GM19467 (cell line): ENCODE measurements at regions not wholly inside any gene's neighbourhood (a gene's known extent, or its start where the extent isn't known, plus 50 kb on each side); places are given as distances from the start of the nearest gene placed in this dataset.

ENCODE experiments used
- ATAC-seq: cut with Tn5 transposase; IDR thresholded peaks from one replicate; pipeline ENCODE4 v1.9.1; 2021; ENCODE audit warnings: mild to moderate bottlenecking, moderate library complexity; ENCODE audit not compliant: unreplicated experiment

DNA sequence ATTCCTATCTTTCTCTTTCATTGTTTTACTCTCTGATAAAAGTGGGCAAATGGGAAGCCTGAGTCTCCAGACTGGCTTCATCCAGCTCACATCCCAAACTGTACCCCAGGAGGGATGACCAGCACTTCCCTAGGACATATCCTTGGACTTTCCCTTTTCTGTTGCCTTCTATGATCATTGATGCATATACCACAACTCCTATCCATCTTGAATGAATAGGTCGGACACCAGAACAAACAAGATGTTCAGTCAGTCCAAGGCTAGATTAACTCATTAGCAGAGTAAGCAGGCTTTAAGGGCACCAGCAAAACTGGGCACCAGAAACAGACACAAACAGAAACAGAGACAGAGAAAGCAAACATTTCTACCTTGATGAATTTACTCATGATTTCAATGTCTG lies 159.1 kb upstream of the RGMB start:
- no peak for ATAC-seq

DNA sequence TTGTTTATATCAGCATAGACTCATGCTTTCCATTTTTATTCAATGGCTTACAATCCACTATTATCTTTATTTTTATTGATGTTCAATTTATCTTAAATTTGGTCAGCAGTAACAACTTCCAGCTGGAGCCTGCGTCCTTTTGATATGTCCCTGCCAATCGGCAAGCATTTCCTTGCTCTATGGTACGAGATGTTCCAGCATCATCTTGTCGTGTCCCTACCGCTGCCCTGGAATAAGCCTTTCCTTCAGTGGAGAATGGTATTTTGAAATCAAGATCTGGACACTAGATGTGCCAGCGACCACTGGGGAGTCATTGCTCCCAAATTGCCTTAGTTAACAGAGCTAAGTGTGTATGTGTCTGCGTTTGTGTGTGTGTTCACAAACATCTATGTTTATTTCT lies 151.6 kb upstream of the RGMB start:
- no peak for ATAC-seq

DNA sequence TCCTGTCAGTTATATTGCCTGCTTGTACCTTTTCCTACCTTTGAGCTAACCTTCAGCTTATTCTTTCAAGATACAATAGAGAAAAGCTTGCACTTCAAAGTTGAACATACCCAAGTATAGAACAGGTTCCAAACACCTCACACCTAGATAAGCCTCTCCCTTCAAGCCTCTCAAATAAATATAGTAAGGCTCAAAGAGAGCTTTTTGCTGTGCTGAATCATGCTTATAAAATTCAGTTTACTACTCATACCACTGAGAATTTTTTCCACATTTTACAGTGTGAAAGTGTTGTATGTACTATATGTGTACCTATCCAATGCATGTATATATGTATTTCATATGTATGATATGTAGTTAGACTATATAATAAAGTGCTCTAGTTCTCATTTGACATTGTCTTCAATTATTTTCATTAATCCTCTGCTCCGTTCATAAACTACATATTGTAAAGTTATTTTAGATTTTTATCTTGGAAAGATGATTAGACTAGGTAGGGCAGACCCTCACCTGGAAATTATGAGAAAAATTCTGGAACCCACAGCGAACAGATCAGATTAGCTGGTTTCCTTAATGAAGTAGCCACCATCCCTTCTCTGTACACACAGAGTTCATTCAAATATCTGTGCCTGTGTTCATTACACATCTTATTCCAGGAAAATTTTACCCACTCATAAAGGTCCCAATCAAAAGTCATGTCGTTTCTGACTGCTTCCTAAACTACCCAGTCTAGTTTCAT lies 149.2 kb upstream of the RGMB start:
- no peak for ATAC-seq

DNA sequence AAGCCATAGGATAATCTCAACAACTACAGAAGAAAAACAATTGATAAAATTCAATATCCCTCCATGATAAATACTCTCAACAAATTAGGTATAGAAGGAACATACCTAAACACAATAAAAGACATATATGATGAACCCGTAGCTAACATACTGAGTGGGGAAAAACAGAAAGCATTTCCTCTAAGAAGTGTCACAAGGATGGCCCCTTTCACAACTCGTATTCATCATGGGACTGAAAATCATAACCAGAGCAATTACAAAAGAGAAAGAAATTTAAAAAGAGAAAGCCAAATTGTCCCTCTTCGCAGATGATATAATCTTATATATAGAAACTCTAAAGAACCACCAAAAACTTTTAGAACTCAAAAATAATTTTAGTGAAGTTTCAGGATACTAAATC lies 146.3 kb upstream of the RGMB start:
- no peak for ATAC-seq

DNA sequence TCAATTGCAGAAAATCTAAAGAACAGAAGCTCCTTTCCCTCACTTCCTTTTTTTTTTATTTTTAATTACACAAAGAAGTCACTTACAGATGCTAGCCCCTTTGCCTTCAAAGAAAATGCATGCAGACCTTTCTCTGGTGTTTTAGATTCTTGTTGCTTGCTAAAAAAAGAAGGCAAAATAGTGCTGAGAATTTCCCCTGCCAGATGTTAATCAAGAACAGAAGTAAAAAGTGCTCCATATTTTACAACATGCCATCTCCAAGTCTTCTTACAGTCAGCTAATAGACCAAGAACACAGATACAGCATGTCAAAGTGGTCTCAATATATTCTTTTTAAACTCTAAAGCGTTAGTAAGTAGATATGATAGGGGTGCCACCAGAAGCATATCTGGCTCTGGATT lies 142.8 kb upstream of the RGMB start:
- no peak for ATAC-seq

DNA sequence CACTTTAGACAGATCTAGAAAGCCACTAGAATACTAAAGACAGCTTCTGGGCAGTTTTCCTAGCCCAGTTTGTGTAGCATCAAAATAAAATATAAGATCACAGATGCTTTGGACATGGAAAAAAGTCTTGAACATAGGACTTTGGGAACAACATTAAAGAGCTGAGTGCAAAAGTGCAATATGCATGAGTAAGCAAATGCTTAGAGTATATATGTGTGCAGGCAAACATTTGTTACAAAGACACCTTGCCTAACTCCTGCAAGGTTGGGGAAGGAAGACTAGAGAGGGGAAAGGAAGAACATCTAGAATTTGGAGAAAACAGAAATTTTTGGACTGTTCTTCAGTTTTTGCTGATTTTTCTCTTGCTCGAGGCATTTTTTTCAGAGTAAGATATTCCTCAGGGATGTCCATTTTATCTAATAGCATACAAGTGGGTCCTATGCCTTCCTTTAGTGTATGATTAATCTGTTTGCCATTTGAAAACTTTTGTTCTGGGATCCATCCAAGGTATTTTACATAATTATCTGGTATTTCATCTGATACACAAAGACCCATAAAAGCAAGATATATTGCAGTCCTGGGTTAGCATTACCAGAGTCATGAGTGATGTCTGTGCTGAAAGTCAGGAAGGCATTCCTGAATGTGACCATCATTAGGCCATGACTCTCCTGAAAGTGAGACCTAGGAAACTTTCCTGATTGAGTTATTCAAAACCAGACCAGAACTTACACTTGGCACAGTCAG lies 142.0 kb upstream of the RGMB start:
- no peak for ATAC-seq

DNA sequence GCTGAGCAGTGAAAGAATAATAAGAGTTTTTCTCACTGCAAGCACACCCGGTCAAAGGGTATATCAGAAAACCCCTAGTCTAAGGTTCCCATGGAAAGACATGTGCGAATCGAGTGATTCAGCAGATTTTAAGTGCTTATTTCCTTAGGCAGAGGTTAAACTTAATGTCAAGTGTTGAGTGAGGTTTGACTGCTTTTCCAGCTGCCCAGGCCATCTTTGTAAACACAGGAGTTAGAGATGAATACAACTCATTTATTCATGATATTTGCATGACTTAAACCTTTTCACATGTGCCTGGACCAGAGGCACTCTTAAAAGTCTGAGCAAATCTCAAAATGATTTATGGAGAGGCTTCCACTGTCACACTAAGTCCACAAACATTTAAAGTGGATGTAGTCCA lies 137.8 kb upstream of the RGMB start:
- ATAC-seq: no peak

DNA sequence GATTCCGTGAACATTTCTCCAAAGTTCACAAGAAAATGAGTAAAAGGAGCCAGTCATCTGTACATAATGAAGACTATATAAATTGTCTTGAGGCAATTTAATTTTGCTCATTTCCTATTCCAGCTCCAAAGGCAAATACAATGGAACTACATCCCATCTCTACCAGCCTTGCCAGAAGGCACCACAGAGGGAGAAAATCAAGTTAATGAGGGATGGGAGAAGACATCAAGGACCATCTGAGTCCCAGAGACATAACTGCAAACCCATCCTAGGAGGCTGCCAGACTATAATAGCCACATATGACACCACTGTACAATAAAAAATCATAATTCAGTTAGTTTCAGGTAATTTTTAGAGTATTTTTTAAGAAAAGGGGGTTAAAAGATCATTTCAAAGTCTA lies 136.3 kb upstream of the RGMB start:
- no peak for ATAC-seq

DNA sequence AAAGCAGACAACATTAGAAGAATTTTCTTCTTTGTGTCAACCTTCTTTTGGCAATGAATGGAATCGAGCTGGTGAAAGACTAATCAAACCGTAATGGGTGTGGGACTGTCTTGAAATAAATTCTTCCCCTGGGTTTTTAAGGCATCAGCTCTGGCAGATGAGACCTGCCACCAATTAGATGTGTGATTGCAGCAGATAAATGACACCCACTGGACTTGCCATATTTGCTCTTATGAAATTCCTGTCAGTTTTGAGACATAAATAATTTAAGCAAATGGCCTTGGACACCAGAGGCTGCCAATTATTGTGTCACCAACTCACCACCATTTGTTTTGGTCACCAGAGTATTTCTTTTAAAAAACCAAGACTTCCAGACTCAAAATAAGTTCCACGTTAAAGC lies 135.9 kb upstream of the RGMB start:
- no peak for ATAC-seq

DNA sequence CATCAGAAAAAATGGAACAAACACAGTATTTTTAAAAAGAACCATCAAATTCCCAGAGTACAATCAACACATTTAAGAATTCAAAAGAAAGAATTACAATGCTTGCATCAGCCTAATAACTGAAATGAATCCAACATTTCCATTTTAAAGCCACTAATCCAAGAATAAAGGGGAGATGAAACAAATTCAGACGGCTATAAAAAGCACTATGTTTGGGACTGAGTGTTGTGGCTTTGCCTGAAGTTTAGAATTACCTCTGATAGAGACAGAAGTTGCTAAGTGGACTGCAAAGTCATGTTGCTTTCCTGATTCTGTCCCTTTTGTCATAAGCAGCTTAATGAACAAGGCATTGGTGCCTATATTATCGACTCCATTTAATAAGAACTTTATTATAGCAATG lies 135.4 kb upstream of the RGMB start:
- no peak for ATAC-seq

DNA sequence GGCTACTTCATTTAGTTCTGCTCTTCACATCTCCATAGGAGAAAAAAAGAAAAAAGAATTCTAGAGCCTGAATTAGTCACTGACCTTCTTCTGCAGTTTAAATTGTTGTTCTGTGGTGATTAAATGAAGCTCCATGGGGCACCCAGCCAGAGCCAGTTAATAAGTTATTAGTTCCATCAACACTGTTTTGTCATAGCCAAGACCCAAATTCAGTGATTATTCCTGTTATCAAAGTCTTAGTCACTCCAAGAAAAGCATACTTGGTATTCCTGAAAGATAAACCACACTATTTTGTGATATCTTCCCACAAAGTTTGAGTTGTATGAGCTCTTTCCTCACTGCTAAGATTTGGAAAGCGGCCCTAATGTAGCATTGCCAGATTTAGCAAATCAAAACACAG lies 134.8 kb upstream of the RGMB start:
- no peak for ATAC-seq

DNA sequence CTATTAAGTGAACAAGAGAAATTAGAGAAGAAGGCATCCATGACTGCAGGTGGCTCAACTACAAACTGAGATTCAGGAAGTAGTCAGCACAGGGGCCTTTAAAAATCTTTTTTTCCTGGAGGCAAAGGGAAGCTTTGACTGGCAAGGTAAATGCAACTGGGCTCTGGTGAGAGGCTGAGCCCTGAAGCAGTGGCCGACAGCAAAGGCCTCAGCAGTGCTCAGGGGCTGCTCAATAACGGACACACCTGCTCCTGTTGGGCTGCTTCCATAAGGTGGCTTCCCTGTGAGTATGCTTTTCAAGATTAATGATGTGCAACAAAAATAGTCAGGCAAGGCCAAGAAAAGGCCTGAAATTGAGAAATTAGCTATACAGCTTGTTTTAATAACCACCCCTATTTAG lies 134.2 kb upstream of the RGMB start:
- ATAC-seq: no peak

DNA sequence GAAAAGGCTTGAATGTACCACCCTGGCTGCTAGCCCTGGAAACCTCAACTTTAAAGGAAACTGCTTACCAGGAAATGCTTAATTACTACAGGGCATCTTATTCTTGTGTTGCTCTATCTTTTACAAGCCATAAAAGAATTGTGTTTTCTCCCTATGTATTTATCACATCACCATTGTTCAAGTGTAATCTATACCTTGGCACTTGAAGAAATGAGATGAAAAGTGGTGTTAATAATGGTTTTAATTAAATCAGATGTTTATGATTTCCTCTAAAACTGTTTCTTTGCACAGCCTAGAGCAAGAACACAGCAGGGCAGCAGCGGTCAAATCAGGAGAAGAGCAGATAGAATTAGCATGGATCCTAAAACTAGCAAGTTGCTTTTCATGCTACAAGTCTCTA lies 131.8 kb upstream of the RGMB start:
- no peak for ATAC-seq

DNA sequence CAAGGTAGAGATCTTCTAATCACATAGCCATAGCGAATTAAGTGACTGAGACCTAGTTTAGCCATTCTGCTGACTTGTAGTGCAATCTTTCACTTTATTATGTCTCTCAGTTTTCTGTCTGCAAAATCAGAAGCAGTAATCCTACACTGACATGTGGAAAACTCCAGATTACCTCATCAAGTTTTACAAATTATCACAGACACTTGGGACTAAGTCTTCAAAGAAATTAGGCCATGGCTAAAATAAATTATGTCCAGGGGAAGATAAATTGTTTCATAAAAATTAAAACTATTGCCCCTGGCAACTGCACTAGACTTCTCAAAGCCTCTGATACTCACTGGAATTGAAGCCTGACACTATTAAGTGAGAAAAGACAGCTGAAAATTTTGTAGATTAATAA lies 129.9 kb upstream of the RGMB start:
- no peak for ATAC-seq

DNA sequence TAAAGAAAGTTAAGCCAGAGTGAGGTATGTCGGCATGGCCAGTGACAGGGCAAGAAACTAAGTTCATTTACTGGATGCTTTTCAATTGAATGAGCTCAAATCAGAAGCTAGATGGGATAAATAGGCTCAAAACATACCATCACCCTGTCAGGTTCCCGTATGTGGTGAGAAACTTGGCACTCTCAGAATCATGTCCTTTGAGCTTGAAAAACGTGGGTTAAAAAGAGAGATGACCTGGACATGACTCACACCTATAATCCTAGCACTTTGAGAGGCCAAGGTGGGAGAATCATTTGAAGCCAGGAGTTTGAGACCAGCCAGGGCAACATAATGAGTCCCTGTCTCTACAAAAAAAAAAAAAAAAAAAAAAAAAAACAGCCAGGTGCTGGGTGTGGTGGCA lies 121.7 kb upstream of the RGMB start:
- no peak for ATAC-seq

DNA sequence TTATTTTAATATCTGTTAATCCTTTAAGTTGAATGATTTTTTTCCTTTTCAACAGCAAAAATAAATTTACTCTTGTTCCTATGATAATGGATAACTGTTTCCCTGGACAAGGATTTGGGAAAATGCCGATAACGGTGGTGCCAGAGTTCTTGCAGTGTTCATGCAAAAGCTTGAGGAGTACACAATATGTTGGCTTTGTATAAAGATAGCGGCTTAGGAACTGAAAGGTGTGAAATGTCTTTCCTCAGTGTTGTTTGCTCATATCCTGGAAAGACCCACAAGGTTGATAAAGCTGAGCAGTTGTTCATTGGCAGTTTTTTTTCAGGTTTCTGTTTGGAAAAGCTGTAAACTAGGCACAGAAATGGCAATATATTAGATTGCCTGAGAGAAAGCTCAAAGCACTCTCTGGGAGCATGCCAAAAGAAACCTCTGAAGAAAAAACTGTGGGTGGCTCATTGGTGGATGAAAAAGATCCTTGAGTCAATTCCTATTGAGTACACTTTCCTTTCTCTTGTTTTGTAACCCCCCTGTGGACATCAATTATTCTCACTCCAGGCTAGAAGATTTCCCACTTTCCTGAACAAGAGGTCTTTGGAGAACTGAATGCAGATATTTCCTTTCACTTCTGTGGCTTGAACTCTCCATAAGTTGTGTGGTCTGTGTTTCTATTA lies 117.2 kb upstream of the RGMB start:
- ATAC-seq: no peak

DNA sequence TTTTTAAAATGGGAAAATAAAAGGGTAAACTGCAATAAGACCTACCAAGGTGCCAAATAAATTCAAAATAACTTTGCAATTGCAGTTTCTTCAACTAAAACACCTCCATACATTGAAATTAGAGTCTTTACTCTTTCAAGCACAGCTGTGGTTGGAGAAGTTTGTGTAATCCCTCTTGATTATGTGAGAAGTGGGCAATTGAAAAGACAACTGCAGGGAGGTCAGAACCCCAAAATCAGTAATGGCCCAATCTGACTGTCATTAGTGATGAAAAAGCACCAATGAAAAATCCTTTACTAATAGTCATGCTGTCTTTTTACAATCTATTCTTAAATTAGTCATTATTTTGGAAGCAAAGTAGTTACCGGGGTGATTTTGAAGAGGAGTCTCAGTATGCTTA lies 116.7 kb upstream of the RGMB start:
- ATAC-seq: no peak

DNA sequence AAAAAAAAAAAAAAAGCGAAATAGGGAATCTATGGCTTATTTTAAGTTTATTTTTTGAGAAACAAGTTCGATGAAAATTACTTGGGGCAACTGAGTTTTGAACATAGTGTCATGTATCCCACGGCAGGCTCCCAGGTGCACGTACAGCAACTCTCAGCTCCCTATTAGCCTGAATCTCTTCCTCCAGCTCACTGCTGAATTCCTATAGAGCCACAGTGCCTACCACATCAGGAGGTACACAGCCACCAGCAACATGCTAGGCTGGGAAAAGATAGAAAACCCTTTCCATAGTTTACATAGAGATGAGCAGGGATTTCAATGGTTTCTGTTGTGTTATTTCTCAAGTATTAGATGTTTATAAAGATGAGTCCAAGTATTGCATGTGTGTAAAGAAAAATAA lies 115.9 kb upstream of the RGMB start:
- no peak for ATAC-seq

DNA sequence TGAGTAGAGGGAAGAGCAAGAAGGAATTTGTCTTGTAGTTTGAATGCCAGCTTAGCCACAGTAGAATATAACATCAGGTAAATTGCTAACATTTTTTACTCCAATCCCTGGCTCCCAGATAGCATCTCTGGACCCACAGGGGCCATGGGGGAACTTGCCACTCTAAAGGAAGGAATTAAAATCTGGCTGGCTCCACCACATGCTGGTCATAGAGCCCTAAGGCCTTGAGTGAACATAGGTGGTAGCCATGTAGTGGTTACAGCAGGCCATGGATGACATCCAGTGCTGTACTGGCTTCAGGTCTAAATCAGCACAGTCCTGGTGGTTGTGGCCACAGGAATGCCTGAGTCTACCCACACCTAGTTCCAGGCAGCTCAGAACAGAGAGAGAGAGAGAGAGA lies 109.9 kb upstream of the RGMB start:
- ATAC-seq: no peak

DNA sequence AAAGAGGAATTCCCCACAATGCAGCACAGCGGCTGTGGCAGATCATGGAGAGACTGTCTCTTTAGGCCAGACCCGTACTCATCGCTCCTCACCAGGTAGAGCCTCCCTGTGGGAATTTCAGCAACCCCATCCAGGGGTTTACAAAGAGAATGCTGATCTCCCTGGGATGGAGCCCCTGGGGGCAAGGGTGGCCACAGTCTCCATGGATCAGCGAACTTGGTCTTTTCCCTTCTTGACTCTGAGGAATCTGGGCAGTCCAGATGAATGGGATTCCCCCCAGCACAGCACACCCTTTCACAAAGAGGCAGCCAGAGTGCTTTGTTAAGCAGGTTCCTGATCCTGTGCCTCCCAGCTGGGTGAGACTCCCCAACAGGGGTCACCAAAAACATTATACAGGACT lies 108.7 kb upstream of the RGMB start:
- ATAC-seq: no peak

DNA sequence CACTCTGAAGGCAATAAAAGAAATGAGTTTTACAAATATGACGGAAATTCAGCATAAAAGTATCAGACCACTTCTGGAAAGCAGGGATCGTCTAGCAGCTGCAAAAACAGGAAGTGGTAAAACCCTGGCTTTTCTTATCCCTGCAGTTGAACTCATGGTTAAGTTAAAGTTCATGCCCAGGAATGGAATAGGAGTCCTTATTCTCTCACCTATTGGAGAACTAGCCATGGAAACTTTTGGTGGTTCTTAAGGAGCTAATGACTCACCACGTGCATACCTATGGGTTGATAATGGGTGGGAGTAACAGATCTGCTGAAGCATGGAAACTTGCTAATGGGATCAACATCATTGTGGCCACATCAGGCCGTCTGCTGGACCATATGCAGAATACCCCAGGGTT lies 93.5 kb upstream of the RGMB start:
- no peak for ATAC-seq

DNA sequence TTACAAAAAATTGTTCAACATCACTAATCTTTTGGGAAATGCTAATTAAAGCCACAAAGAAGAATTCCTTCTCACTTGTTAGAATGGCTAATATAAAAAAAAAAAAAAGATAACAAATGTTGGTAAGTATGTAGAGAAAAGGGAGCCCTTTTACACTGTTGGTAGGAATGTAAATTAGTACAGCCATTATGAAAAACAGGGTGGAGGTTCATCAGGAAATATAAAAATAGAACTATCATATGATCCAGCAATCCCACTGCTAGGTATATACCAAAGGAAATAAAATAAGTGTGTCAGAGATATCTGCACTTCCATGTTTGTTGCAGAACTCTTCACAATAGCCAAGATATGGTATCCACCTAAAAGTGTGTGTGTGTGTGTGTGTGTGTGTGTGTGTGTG lies 83.5 kb upstream of the RGMB start:
- no peak for ATAC-seq
